Neural cell (in vitro differentiated cells): ENCODE measurements at regions not wholly inside any gene's neighbourhood (a gene's known extent, or its start where the extent isn't known, plus 50 kb on each side); places are given as distances from the start of the nearest gene placed in this dataset.

Experiments
- TF ChIP-seq, protein P1 (sequence below): IDR thresholded peaks from 2 replicates; pipeline ENCODE4 v1.6.1; 2012; ENCODE audit warnings: borderline replicate concordance
- TF ChIP-seq, protein P2 (sequence below): fragments of 450-650 bp; IDR thresholded peaks from 2 replicates; pipeline ENCODE4 v1.5.1; 2014; ENCODE audit warnings: antibody characterized with exemption, mild to moderate bottlenecking, moderate library complexity; ENCODE audit not compliant: poor library complexity, severe bottlenecking

DNA sequence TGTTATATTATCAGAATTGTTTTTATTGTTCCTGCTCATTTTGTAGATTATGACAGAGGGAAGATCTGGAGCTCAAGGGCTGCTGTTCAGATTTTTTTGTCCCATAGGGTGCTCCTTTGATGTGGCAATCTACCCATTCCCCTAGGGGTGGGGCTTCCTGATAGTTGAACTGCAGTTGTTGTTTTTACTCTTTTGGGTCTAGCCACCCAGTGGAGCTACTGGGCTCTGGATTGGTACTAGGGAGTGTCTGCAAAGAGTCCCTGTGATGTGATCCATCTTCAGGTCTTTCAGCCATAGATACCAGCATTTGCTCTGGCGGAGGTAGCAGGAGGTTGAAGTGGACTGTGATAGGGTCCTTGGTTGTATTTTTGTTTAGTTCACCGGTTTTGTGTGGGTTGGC, 57.9 kb upstream of the SLCO1B1 start:
- TF ChIP-seq, protein P1, sequence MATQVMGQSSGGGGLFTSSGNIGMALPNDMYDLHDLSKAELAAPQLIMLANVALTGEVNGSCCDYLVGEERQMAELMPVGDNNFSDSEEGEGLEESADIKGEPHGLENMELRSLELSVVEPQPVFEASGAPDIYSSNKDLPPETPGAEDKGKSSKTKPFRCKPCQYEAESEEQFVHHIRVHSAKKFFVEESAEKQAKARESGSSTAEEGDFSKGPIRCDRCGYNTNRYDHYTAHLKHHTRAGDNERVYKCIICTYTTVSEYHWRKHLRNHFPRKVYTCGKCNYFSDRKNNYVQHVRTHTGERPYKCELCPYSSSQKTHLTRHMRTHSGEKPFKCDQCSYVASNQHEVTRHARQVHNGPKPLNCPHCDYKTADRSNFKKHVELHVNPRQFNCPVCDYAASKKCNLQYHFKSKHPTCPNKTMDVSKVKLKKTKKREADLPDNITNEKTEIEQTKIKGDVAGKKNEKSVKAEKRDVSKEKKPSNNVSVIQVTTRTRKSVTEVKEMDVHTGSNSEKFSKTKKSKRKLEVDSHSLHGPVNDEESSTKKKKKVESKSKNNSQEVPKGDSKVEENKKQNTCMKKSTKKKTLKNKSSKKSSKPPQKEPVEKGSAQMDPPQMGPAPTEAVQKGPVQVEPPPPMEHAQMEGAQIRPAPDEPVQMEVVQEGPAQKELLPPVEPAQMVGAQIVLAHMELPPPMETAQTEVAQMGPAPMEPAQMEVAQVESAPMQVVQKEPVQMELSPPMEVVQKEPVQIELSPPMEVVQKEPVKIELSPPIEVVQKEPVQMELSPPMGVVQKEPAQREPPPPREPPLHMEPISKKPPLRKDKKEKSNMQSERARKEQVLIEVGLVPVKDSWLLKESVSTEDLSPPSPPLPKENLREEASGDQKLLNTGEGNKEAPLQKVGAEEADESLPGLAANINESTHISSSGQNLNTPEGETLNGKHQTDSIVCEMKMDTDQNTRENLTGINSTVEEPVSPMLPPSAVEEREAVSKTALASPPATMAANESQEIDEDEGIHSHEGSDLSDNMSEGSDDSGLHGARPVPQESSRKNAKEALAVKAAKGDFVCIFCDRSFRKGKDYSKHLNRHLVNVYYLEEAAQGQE, result no peak
- TF ChIP-seq, protein P2, sequence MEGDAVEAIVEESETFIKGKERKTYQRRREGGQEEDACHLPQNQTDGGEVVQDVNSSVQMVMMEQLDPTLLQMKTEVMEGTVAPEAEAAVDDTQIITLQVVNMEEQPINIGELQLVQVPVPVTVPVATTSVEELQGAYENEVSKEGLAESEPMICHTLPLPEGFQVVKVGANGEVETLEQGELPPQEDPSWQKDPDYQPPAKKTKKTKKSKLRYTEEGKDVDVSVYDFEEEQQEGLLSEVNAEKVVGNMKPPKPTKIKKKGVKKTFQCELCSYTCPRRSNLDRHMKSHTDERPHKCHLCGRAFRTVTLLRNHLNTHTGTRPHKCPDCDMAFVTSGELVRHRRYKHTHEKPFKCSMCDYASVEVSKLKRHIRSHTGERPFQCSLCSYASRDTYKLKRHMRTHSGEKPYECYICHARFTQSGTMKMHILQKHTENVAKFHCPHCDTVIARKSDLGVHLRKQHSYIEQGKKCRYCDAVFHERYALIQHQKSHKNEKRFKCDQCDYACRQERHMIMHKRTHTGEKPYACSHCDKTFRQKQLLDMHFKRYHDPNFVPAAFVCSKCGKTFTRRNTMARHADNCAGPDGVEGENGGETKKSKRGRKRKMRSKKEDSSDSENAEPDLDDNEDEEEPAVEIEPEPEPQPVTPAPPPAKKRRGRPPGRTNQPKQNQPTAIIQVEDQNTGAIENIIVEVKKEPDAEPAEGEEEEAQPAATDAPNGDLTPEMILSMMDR, result no peak
